Stimulated activated CD4-positive, alpha-beta T cell treated with anti-CD3 and anti-CD28 coated beads, Interleukin-15, amount 100 ng/mL, for 48 hours (primary cell): ENCODE measurements at regions not wholly inside any gene's neighbourhood (a gene's known extent, or its start where the extent isn't known, plus 50 kb on each side); places are given as distances from the start of the nearest gene placed in this dataset.
"Not testable (repeated sequence)": the region's sequence is repeated elsewhere in the genome, so short reads cannot be mapped to it uniquely, and the experiment has no call there.

Experiments used
- DNase-seq, 2 donors: peaks; one replicate each; pipeline ENCODE4 v3.0.0-alpha.2; 2020; ENCODE audit warnings: low read depth in 2 of 2

DNA sequence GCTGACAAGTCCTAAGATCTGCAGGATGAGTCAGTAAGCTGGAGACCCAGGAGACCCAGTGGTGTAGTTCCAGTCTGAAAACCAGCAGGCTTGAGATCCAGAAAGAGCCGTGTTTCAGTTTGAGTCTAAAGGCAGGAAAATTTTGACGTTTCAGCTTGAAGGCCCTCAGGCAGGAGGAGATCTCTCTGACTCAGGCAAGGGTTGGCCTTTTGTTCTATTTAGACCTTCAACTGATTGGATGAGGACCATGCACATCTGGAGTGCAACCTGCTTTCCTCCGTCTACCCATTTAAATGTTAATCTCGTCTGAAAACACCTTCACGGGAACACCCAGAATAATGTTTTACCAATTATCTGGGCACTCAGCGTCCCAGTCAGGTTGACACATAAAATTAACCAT is 69.5 kb downstream of the NPIPA7 start:
- DNase-seq = not testable (repeated sequence)

DNA sequence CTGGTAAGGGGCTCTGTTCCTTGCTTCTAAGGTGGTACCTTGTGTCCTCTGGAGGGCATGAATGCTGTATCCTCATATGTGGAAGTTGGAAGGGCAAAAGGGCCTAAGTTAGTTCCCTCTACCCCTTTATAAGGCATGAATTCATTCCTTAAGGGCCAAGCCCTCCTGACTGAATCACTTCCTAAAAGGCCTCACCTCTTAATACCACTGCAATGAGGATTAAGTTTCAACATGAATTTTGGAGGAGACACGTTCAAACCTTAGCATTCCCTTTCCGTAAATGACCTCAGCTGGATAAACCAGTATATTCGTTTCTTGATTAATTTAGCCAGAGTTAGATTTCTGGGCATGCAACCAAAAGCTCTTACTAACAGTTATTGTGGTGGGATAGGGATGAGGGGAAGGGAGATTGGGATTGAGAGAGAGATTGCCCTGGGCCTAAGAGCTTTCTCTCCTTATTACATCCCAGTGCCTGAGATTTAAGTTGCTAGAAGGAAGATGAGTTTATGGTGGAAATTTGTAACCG is 70.8 kb downstream of the NPIPA7 start:
- not testable (repeated sequence) for DNase-seq

DNA sequence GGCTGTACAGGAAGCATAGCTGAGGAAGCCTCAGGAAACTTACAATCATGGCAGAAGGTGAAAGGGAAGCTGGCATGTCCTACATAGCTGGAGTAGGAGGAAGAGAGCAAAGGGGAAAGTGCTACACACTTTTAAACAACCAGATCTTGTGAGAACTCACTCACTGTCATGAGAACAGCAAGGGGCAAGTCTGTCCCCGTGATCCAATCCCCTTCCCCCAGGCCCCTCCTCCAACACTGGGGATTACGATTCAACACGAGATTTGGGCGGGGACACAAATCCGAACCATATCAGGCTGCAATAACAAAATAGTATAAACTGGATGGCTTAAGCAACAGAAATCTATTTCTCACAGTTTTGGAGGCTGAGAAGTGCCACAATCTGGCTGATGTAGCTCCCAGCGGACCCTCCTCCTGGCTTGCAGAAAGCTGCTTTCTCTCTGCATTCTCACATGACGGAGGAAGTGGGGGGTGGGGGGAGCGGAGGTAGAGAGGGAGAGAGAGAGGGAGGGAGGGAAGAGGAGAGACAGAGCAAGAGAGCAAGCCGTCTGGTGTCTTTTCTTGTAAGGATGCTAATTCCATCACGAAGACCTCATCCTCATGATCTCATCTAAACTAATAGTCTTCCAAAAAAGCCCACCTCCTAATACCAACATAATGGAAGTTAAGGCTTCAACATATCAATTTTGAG is 72.9 kb downstream of the NPIPA7 start:
- not testable (repeated sequence) for DNase-seq

DNA sequence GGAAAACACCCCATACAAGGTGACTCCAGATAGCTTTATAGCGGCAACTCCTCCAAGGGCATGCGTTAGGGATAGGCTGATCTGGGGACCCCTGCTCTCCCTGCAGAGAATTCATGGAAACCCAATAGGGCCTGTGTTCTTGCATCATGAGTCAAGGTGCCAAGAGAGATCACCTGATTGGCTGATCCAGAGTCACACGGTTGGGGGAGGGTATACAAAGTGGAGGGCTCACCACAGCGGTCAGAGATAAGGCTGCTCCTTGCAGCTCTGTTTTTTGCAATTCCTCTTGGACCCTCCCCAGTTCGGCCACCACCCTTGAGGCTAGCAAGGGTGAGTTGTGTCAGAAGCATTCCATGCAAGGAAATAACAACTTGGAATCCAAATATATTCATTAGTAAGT is 79.6 kb downstream of the NPIPA7 start:
- not testable (repeated sequence) for DNase-seq

DNA sequence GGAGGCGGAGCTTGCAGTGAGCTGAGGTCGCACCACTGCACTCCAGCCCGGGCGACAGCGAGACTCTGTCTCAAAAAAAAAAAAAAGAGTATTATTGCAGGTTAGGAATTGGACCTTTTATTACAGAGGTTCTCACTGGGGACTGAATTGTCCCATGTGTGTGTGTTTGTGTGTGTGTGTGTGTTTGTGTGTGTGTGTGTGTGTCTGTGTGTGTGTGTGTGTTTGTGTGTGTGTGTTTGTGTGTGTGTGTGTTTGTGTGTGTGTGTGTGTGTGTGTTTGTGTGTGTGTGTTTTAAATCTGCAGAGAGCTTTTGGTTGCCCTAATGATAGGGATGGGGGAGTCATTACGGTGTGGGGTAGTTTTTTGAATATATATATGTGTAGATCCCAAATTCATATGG is 84.9 kb downstream of the NPIPA7 start:
- not testable (repeated sequence) for DNase-seq

DNA sequence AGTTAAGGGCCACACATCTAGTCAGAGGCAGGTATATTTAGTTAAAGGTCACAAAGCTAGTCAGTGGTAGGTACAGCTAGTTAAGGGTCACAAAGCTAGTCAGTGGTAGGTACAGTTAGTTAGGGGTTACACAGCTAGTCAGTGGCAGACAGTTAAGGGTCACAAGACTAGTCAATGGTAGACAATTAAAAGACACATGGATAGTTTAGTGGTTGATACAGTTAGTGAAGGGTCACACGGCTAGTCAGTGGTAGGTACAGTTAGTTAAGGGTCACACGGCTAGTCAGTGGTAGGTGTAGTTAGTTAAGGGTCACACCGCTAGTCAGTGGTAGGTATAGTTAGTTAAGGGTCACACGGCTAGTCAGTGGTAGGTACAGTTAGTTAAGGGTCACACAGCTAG is 110.0 kb downstream of the NPIPA7 start:
- not testable (repeated sequence) for DNase-seq

DNA sequence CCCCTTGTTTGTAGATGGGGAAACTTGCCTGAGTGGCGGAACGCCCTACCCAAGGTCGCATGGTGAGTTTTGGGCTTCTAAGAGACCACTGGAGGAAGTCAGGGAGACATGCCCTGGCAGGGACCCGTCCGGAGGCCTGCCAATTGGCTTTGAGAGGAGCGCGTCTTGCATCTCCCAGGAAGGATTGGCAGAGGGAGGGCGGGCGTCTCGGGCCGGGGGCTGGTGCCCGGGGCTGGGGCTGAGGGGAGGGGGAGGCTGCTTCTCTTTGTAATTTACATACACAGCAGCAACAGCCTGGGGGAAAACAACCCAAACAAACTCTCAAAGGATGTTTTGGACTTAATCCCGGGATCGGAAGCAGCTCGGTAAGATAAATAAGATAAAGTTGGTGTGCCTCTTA is 110.5 kb downstream of the NPIPA7 start:
- DNase-seq = not testable (repeated sequence)

DNA sequence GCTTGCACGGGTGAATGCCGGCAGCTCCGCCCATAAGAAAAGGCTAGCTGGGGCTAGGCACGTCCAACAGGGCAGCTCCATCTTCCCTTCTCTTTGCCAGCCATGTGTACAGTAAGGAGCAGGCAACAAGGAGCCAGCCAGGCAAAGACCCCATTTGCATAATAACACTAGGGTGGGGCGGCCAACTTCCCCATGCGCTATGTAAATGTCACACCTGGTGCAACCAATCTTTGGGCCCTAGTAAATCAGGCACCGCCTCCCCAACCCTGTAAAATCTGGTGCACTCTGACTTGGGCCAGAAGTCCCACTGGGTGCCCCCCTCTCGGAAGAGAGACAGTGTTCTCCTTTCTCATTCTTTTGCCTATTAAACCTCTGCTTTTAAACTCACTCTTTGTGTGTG is 115.2 kb downstream of the NPIPA7 start:
- not testable (repeated sequence) for DNase-seq

DNA sequence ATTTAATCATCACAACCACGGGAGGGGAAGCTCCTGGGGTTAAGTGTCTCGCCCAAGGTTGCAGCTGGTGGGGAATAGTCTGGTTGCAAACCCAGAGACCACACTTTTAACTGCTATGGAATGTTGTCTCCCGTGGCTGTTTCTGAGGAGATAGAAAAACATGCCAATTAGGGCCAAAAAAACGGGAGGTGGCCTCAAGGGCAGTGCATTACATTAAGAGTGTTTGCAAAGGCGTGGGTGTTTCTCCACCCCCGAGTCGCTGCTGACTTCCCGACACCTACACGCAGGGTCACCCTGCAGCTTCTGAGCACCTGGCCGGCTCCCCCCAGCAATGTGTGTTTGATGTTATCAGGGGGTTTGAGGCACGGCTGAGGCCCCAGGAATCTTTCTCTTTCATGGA is 116.1 kb downstream of the NPIPA7 start:
- DNase-seq = not testable (repeated sequence)

DNA sequence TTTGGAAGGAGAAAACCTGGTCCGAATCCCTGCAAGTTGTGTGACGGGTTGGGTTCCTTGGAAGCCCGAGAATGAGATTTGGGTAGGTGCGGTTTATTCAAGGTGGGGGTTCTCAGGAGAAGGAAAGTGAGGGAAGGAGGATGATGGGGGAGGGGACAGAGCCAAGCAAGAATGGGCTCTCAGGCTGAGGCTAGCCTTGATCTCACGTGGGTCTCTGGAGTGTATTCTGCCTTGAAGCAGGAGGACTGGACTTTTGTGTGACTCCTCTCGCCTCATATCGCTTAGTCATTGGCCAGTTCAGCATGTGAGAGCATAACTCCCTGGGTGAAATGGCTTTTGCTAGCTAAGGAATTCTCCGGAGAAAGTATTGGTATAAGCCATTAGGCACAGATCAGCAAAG is 120.9 kb downstream of the NPIPA7 start:
- DNase-seq = not testable (repeated sequence)

DNA sequence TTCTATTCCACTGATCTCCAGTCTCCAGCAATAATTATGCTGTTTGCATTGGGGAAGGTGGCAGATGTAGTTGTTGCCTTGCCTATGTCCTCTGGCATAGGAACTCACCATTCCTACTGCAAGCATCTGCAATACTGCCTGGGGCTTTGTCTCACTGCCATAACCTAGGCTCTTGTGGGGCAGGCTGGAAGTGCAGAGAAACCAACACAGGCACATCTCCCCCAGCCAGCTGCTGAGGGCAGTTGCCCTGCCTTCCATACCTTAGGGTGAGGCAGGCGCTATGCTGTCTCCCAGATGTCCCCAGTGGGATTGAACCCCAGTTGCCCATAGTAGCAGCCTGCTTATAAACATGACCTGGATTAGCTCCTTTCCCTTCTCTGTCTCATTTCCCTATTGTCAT is 128.1 kb downstream of the NPIPA7 start:
- not testable (repeated sequence) for DNase-seq

DNA sequence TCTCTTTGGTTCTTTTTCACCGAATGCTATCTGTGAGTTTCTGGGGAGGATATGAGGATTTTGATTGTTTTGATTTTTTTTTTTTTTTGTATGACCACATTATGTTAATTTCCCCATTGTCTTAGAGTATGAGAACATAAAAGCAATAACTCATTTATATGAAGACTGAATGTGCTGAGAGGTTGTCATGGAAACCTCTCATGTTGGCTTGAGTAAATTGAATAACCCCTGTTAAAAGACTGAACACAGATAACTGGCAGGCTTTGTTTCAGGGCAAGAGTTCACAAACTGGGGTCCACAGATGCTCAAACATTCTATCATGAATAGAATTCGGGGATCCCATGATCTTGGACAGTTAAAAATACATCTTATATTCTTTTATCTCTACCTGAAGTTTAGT is 129.4 kb downstream of the NPIPA7 start:
- DNase-seq = not testable (repeated sequence)

DNA sequence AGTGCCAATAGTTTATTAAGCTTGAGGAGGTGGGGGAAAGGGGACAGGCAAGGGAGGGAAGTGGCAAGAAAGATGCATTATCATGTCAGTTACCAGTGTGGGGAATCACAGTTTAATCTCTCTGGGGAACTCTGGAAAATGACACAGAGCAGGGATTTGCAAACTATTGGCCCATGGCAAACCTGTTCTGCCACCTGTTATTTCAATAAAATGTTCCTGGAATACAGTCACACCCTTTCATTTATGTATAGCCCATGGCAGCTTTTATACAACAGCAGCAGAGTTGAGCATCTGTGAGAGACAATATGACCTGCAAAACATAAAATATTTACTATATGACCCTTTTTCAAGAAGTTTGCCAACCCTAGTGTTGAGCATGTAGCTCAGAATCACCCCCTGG is 140.5 kb downstream of the NPIPA7 start:
- not testable (repeated sequence) for DNase-seq

DNA sequence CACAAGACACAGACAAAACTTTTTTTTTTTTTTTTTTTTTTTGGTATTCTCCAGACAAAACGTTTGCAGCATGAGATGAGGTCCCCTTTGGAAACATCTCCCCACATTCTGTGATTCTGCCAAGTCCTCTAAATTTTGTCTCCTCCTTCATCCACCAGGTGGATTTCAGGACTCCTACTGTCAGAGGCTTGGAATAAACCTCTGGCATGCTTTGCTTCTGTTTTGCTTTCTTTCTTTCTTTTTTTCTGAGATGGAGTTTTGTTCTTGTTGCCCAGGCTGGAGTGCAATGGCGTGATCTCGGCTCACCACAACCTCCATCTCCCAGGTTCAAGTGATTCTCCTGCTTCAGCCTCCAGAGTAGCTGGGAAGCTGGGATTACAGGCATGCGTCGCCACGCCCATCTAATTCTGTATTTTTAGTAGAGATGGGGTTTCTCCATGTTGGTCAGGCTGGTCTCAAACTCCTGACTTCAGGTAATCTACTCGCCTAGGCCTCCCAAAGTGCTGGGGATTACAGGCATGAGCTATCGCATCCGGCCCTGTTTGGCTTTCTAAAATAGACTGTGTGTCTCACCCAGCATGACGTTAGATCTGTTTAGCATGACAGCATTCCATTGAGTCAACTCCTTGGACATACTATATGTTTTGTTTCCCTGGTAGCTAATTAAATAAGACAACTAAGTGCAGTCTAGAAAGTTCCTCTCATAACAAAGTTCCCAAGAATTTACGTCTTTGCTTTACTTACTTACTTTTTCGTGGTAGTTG is 142.5 kb downstream of the NPIPA7 start:
- DNase-seq = not testable (repeated sequence)

DNA sequence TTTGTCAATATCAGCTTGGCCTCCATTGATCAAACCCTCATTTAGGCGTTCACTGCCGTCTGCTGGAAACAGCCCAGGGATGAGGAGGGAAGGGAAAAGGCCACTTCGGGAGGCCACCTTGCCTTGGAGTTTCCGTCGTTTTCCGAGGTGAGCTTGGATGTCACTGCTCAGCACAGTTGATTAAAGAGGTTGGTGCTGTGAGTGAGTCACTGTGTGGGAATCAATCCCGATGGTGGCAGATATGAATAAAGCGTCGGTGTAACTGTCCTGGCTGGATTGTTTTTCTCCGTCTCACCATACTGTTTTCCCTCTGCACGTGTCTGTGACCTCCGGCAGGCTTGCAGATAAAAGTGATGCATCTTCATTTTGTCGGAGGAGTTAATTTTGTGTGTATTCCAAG is 148.1 kb downstream of the NPIPA7 start:
- not testable (repeated sequence) for DNase-seq

DNA sequence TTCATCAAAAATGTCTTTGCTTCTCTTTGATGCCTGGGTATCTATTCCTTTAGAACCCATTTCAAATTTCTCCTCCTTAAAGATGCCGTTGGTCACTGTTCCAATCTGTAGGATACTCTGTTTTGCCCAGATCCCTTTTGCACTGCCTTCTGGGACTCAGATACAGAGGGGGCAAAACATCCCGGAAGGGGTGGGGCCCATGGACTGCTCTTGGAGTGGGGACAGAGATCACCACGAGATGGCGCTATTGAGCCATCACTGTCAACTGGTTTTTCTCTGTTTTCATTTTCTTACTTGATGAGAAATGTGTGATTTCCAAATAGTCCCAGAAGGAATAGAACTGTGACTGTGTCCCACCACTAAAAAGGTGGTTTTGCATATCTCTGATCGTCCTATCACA is 151.8 kb downstream of the NPIPA7 start:
- DNase-seq = not testable (repeated sequence)

DNA sequence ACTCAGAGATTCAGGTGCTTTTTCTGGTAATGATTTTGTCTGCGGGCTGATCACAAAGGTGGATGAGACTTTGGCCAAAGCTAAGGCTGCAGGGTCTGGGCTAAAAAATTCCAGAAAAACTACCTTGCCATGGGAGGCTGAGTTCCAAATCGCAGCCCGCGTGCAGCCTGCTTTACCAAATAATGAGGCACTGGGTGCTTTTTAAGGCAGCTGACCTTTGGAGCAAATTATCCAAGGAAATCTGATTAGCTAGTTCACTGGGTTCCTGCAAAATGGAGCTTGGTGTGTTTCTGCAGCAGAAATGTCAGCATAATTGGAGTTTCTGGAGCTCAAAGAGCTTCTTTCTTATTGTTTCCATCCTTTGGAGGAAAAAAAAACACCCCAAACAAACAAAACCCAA is 156.6 kb downstream of the NPIPA7 start:
- not testable (repeated sequence) for DNase-seq

DNA sequence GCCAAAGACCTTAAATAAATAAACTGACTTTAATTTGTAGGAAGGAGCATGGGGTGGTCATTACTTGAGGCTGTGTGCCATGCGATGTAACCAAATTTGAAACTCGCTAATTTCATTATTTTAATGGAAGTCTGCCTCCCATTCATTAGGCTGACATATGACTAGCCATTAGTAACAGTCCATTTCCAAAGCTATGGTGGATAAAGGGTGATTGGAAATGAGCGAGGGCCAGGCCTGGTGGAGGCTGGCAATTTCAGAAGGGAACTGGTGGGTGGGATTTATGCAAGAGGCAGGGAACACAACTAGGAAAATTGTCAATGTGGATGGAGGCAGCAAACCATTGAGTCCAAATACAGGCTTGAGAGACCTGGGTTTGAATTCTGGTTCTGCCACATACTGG is 157.2 kb downstream of the NPIPA7 start:
- DNase-seq = not testable (repeated sequence)

DNA sequence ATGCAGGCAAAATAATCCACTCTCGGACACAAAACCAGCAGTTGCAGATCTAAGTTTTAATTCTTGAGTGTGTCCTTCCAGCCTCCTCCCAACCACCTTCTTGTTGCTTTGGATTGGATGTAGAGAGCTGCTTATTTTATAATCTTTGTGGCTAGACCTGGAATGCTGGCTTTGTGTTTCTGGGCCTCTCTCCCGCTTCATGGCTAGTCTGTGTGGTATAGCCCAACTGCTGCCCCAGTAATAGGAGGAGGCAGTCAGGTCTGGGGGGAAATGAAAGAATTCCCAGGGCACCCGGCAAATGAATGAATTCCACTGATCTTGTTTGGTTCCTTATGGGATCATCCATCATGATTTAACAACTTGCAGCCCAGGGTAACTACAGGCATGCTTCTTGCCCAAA is 170.8 kb downstream of the NPIPA7 start:
- not testable (repeated sequence) for DNase-seq

DNA sequence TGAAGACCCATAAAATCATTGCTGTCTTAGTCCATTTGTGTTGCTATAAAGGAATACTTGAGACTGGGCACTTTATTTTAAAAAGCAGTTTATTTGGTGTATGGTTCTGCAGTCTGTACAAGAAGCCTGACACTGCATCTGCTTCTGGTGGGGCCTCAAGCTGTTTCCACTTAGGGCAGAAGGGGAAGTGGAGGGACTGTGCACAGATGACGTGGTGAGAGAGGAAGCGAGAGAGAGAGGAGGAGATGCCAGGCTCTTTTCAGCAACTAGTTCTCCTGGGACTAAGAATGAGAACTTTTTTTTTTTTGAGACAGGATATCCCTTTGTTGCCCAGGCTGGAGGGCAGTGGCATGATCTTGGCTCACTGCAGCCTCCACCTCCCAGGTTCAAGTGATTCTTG is 171.9 kb downstream of the NPIPA7 start:
- DNase-seq = not testable (repeated sequence)

DNA sequence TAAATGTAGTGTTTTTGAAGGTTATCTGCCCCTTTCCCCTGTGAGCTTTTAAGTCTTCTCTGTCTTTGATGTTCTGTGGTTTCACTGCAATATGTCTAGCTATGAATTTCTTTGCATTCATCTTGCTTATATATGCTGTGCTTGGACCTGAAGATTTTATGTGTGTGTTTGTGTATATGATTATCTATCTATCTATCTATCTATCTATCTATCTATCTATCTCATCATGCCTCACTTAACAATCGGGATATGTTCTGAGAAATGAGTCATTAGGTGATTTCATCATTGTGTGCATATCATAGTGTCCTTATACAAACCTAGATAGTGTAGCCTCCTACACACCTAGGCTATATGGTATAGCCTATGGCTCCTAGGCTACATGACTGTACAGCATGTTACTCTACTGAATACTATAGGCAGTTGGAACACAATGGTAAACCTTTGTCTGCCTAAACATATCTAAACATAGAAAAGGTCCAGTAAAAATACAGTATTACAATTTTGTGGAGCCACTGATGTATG is 173.9 kb downstream of the NPIPA7 start:
- not testable (repeated sequence) for DNase-seq

DNA sequence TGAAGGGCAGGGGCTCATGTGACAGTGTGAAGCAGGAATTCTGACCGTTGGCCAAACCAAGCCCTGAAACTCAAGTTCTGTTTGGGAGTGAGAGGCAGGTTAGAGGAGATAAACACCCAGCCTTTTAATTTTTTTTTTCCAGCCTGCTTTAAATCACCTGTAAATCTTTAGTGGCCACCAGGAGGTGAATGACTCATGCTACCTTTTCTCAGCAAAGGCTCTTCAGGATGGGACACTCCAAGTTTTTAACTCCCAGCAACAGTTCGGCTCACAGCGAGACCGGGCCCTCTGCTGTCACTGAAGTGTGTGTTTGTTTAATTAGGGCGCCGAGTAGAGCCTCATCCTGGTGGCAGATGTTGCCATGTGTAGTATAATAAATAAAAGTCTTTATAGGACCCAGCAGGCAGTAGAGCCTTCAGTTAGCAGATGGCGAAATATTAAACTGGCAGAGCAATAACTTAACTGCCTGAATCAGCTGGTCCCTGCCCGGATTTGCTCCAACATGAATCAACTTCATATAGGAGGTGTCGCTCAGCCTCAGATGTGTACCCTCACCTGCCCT is 180.3 kb downstream of the NPIPA7 start:
- not testable (repeated sequence) for DNase-seq
